ENCODE measurements at regions not wholly inside any gene's neighbourhood (a gene's known extent, or its start where the extent isn't known, plus 50 kb on each side); places are given as distances from the start of the nearest gene placed in this dataset.

GRCh38 chr13:100808330-100809128 lies 133.9 kb upstream of the TMTC4 start:
- in situ Hi-C loops (cut with MboI): no loop called here
- no peaks in the 10 kb centered on the region for H3K27me3 ChIP-seq (ENCODE audit: control insufficient read depth in 2 of 2, insufficient read depth in 2 of 2, low read length in 2 of 2)
- FAIRE-seq (no peak), DNase-seq (ENCODE audit: extremely low read depth in 1 of 4, low spot score in 3 of 4) (no peak), ATAC-seq (no peak)
- H3K79me2 ChIP-seq (ENCODE audit: control insufficient read depth, insufficient read depth, low read length): no peaks in the 10 kb centered on the region
- no peaks in the 10 kb centered on the region for H3K36me3 ChIP-seq (ENCODE audit: control insufficient read depth, insufficient read depth, low read length)
- intact Hi-C loops (cut with micrococcal nuclease): no loop called here
- CTCF ChIA-PET (ENCODE audit: low intra/inter-chr PET ratio): no interaction called here
- H3K4me1 ChIP-seq (replicated peaks in 1 of 2; ENCODE audit: control insufficient read depth in 2 of 2, insufficient read depth in 2 of 2, low read length in 2 of 2): no peaks in the 10 kb centered on the region
- POLR2A ChIA-PET: no interaction called here
- 0% methylated on average over 6 of the region's 8 CpGs for WGBS (ENCODE audit: insufficient coverage, low coverage, missing lambda C conversion rate)
- no peaks in the 10 kb centered on the region for H3K9me3 ChIP-seq (replicated peaks; ENCODE audit: control insufficient read depth, insufficient read depth, low read depth, low read length)
- no peaks in the 10 kb centered on the region for H4K20me1 ChIP-seq (replicated peaks; ENCODE audit: control insufficient read depth, insufficient read depth, low read length)
- no peak overlapping the region for H3K9ac ChIP-seq (ENCODE audit: insufficient read depth in 1 of 2, low read depth in 2 of 2, low read length in 2 of 2)
- H2AFZ ChIP-seq (ENCODE audit: low read depth, low read length): no peak overlapping the region
- BruUV-seq (replicated peaks): no TSS peak
- no peak overlapping the region for H3K4me3 ChIP-seq
- no peaks in the 10 kb centered on the region for H3K9me1 ChIP-seq (ENCODE audit: control insufficient read depth, insufficient read depth, low read length)
- H3K27ac ChIP-seq (ENCODE audit: extremely low read depth, low read depth, low read length): no peak overlapping the region
- no peak overlapping the region for H3K4me2 ChIP-seq (ENCODE audit: insufficient read depth, low read length)
- no peak for TF ChIP-seq ZNF146 (CRISPR knock-in tag; IDR thresholded peaks at IDR 0.05; ENCODE audit: unreplicated experiment)
- TF ChIP-seq PTRF (tag; IDR thresholded peaks at IDR 0.05): no peak
- no peak for TF ChIP-seq TEAD2 (tag; IDR thresholded peaks at IDR 0.05)
- no peak for TF ChIP-seq RERE (CRISPR knock-in tag; IDR thresholded peaks at IDR 0.05; ENCODE audit: borderline replicate concordance)
- no peak for TF ChIP-seq ZNF518B (CRISPR knock-in tag; IDR thresholded peaks at IDR 0.05)
- no peak for TF ChIP-seq ZNF695 (CRISPR knock-in tag; IDR thresholded peaks at IDR 0.05)
